GM23338 (cell line): ENCODE measurements at regions not wholly inside any gene's neighbourhood (a gene's known extent, or its start where the extent isn't known, plus 50 kb on each side); places are given as distances from the start of the nearest gene placed in this dataset.

Experiments
- ATAC-seq: fragments of 200-7000 bp; cut with Tn5 transposase; 3 replicates; pipeline ENCODE4 v1.9.1; 2020
- DNase-seq: peaks from one replicate; pipeline ENCODE4 v3.0.0-alpha.2; 2015; ENCODE audit warnings: low spot score
- H2AFZ ChIP-seq: fragments of 200-600 bp; sonication (generic); 2 replicates; pipeline ENCODE4 v1.8.0; 2016; ENCODE audit warnings: antibody characterized with exemption, mild to moderate bottlenecking, moderate library complexity
- H3F3A ChIP-seq: fragments of 200-600 bp; sonication (generic); replicated peaks from 2 replicates; pipeline ENCODE4 v1.8.0; 2017; ENCODE audit warnings: antibody characterized with exemption, mixed run types, low read depth
- H3K27ac ChIP-seq: fragments of 200-600 bp; sonication (generic); 2 replicates; pipeline ENCODE4 v1.6.1; 2016; ENCODE audit warnings: low read depth
- H3K27me3 ChIP-seq: fragments of 200-600 bp; sonication (generic); 2 replicates; pipeline ENCODE4 v1.8.0; 2016; ENCODE audit warnings: mild to moderate bottlenecking, mixed run types, moderate library complexity; ENCODE audit not compliant: insufficient read depth
- H3K36me3 ChIP-seq: fragments of 200-600 bp; sonication (generic); 2 replicates; pipeline ENCODE4 v1.8.0; 2016; ENCODE audit warnings: mild to moderate bottlenecking; ENCODE audit not compliant: insufficient read depth
- H3K4me1 ChIP-seq: fragments of 200-600 bp; sonication (generic); 2 replicates; pipeline ENCODE4 v1.8.0; 2016; ENCODE audit warnings: mild to moderate bottlenecking, moderate library complexity; ENCODE audit not compliant: insufficient read depth
- H3K4me2 ChIP-seq: fragments of 200-600 bp; sonication (generic); 2 replicates; pipeline ENCODE4 v1.7.1; 2017; ENCODE audit warnings: mixed run types
- H3K4me3 ChIP-seq: fragments of 200-600 bp; sonication (generic); 2 replicates; pipeline ENCODE4 v1.6.1; 2016; ENCODE audit warnings: mixed run types
- H3K79me2 ChIP-seq: fragments of 200-600 bp; sonication (generic); replicated peaks from 2 replicates; pipeline ENCODE4 v1.8.0; 2017; ENCODE audit warnings: mild to moderate bottlenecking; ENCODE audit not compliant: insufficient read depth
- H3K9me2 ChIP-seq: fragments of 200-600 bp; sonication (generic); 2 replicates; pipeline ENCODE4 v1.8.0; 2017; ENCODE audit not compliant: insufficient read depth
- H4K20me1 ChIP-seq: fragments of 200-600 bp; sonication (generic); replicated peaks from 2 replicates; pipeline ENCODE4 v1.8.0; 2017; ENCODE audit warnings: mild to moderate bottlenecking; ENCODE audit not compliant: insufficient read depth
- H3K27ac Mint-ChIP-seq: 2 replicates; pipeline ENCODE4 v1.8.0; 2020; ENCODE audit warnings: inconsistent platforms, mild to moderate bottlenecking, moderate library complexity, mixed read lengths
- H3K27me3 Mint-ChIP-seq: 3 replicates; pipeline ENCODE4 v1.8.0; 2022; ENCODE audit warnings: low read depth, mild to moderate bottlenecking, moderate library complexity, mixed read lengths, inconsistent platforms; ENCODE audit not compliant: insufficient read depth, poor library complexity
- H3K36me3 Mint-ChIP-seq: 3 replicates; pipeline ENCODE4 v1.8.0; 2021; ENCODE audit warnings: low read depth, mild to moderate bottlenecking, inconsistent platforms, moderate library complexity, mixed read lengths
- H3K4me1 Mint-ChIP-seq: 3 replicates; pipeline ENCODE4 v1.8.0; 2020; ENCODE audit warnings: mild to moderate bottlenecking, inconsistent platforms, mixed read lengths
- H3K4me3 Mint-ChIP-seq: 3 replicates; pipeline ENCODE4 v1.8.0; 2021; ENCODE audit warnings: moderate library complexity, mild to moderate bottlenecking, inconsistent platforms, mixed read lengths
- H3K9me3 Mint-ChIP-seq: 3 replicates; pipeline ENCODE4 v1.8.0; 2020; ENCODE audit warnings: moderate library complexity, mild to moderate bottlenecking, inconsistent platforms, mixed read lengths
- EZH2 ChIP-seq: fragments of 200-600 bp; sonication (generic); IDR thresholded peaks from one replicate; pipeline ENCODE4 v1.8.0; 2017; ENCODE audit warnings: antibody characterized with exemption, mild to moderate bottlenecking, low read depth; ENCODE audit not compliant: unreplicated experiment
- STAT1 ChIP-seq: IDR thresholded peaks from one replicate; pipeline ENCODE4 v1.6.1; 2016; ENCODE audit warnings: antibody characterized with exemption; ENCODE audit not compliant: unreplicated experiment
- ZNF331 ChIP-seq: fragments of 250-450 bp; sonication (Bioruptor Pico); IDR thresholded peaks from 2 replicates; pipeline ENCODE4 v1.5.0; 2020; ENCODE audit warnings: low read depth, mild to moderate bottlenecking, moderate library complexity
- TF ChIP-seq, protein P1 (sequence below): fragments of 250-450 bp; sonication (Bioruptor Pico); IDR thresholded peaks from 2 replicates; pipeline ENCODE4 v1.5.0; 2020; ENCODE audit warnings: mild to moderate bottlenecking, moderate library complexity

DNA sequence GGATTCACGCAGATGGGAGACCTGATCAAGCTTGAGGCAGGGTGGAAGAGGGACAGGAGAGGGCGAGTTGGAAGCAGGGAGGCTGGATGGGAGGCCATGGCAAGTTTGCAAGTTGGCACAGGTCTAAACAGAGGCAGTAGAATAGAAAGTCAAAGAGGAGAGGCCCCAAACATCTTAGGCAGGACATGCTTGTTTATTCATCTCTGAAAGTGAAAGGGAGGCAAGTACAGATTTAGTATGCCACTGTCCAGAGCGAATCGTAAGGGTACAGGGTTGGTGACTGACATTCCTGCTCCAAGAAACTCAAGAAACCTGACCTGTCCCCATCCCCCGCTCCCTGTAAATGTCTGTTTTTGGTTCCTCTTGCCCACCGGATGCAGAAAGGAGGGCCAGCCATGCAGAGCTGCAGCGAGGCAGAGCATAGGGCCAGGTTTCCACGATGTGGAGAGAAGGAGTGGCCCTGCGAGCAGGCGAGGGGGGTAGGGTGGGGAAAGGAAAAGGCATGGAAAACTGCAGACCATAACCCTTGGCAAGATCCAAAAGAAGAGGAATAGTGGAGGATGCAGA is 96.2 kb upstream of the BOD1 start:
- Histone ChIP-seq H3K9me2 (peaks cover 5% of the 10 kb centered on the region; the same call in 1 of the 2 replicates), H3K4me3 (no peak overlapping the region), H3K4me2 (no peak overlapping the region), H3K4me1 (no peaks in the 10 kb centered on the region), H3K27me3 (no peaks in the 10 kb centered on the region), H3K36me3 (no peaks in the 10 kb centered on the region), H3K79me2 (no peaks in the 10 kb centered on the region), H3K27ac (no peak overlapping the region), H4K20me1 (no peaks in the 10 kb centered on the region), H2AFZ (no peak overlapping the region), H3F3A (no peaks in the 10 kb centered on the region)
- Mint-ChIP-seq H3K4me1 (peaks cover 22% of the 10 kb centered on the region), H3K4me3 (no peak overlapping the region), H3K36me3 (no peaks in the 10 kb centered on the region), H3K9me3 (no peaks in the 10 kb centered on the region; the same call in 2 of the 3 replicates), H3K27me3 (peaks cover 4% of the 10 kb centered on the region), H3K27ac (no peak overlapping the region)
- DNase-seq (no peak), ATAC-seq (no peak)
- TF ChIP-seq STAT1, result no peak
- TF ChIP-seq, protein P1, sequence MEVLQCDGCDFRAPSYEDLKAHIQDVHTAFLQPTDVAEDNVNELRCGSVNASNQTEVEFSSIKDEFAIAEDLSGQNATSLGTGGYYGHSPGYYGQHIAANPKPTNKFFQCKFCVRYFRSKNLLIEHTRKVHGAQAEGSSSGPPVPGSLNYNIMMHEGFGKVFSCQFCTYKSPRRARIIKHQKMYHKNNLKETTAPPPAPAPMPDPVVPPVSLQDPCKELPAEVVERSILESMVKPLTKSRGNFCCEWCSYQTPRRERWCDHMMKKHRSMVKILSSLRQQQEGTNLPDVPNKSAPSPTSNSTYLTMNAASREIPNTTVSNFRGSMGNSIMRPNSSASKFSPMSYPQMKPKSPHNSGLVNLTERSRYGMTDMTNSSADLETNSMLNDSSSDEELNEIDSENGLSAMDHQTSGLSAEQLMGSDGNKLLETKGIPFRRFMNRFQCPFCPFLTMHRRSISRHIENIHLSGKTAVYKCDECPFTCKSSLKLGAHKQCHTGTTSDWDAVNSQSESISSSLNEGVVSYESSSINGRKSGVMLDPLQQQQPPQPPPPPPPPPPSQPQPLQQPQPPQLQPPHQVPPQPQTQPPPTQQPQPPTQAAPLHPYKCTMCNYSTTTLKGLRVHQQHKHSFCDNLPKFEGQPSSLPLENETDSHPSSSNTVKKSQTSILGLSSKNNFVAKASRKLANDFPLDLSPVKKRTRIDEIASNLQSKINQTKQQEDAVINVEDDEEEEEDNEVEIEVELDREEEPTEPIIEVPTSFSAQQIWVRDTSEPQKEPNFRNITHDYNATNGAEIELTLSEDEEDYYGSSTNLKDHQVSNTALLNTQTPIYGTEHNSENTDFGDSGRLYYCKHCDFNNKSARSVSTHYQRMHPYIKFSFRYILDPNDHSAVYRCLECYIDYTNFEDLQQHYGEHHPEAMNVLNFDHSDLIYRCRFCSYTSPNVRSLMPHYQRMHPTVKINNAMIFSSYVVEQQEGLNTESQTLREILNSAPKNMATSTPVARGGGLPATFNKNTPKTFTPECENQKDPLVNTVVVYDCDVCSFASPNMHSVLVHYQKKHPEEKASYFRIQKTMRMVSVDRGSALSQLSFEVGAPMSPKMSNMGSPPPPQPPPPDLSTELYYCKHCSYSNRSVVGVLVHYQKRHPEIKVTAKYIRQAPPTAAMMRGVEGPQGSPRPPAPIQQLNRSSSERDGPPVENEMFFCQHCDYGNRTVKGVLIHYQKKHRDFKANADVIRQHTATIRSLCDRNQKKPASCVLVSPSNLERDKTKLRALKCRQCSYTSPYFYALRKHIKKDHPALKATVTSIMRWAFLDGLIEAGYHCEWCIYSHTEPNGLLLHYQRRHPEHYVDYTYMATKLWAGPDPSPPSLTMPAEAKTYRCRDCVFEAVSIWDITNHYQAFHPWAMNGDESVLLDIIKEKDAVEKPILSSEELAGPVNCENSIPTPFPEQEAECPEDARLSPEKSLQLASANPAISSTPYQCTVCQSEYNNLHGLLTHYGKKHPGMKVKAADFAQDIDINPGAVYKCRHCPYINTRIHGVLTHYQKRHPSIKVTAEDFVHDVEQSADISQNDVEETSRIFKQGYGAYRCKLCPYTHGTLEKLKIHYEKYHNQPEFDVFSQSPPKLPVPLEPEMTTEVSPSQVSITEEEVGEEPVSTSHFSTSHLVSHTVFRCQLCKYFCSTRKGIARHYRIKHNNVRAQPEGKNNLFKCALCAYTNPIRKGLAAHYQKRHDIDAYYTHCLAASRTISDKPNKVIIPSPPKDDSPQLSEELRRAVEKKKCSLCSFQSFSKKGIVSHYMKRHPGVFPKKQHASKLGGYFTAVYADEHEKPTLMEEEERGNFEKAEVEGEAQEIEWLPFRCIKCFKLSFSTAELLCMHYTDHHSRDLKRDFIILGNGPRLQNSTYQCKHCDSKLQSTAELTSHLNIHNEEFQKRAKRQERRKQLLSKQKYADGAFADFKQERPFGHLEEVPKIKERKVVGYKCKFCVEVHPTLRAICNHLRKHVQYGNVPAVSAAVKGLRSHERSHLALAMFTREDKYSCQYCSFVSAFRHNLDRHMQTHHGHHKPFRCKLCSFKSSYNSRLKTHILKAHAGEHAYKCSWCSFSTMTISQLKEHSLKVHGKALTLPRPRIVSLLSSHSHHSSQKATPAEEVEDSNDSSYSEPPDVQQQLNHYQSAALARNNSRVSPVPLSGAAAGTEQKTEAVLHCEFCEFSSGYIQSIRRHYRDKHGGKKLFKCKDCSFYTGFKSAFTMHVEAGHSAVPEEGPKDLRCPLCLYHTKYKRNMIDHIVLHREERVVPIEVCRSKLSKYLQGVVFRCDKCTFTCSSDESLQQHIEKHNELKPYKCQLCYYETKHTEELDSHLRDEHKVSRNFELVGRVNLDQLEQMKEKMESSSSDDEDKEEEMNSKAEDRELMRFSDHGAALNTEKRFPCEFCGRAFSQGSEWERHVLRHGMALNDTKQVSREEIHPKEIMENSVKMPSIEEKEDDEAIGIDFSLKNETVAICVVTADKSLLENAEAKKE (CRISPR knock-in tag), result no peak

DNA sequence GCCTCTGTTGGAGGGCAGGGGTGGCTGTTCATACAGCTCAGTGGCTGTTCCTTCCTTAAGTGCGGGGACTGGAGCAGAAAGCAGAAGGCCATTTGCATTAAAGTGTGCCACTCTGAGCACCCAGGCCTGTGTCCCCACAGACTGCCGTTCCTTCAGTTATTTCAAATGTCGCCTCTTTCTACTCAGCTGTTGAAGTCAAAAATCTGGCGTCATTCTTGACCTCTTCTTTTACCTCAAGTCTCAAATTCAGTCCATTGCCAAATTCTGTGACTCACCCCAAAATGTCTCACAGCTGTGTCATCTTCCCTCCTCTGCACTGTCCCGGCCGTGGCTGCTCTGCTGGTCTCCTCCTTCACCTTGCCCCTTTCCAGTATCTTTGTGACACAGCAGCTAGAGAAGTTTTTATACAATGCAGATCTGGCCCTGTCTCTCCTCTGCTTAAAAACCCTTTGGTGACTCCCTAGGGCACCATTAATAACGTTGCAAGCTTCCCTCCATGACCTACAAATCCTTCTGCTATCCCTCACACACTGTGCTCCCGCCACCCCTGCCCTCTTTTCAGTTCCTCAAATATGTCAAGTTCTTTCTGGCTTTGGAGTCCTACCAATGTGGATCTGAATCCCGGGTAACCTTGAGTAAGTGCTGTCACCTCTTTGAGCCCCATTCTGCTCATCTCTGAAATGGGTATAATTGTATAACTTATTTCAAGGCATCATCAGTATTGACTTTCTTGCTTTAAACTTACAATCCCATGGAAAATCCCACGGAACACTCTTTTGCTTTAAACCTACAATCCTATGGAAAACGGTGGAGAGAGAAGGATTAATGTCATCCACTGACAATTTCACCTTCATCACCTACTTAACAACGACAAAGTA is 98.3 kb upstream of the BOD1 start:
- H3K9me3 Mint-ChIP-seq, result no peaks in the 10 kb centered on the region; the same call in 2 of the 3 replicates
- H3K27ac ChIP-seq, result no peak overlapping the region
- H4K20me1 ChIP-seq, result no peaks in the 10 kb centered on the region
- no peaks in the 10 kb centered on the region for H3K36me3 Mint-ChIP-seq
- no peak overlapping the region for H3K4me3 ChIP-seq
- H3K4me2 ChIP-seq, result no peak overlapping the region
- no peaks in the 10 kb centered on the region for H3K79me2 ChIP-seq
- H3K4me1 ChIP-seq, result 0 out of 2 replicates have a peak, but pooled peaks cover under 1% of the 10 kb centered on the region
- peaks cover 5% of the 10 kb centered on the region; the same call in 1 of the 2 replicates for H3K9me2 ChIP-seq
- TF ChIP-seq ZNF331 (CRISPR knock-in tag) (no peak), EZH2 (no peak)
- H2AFZ ChIP-seq, result no peak overlapping the region
- H3K27me3 ChIP-seq, result no peaks in the 10 kb centered on the region
- H3K36me3 ChIP-seq, result no peaks in the 10 kb centered on the region
- H3K27ac Mint-ChIP-seq, result no peak overlapping the region
- ATAC-seq (no peak), DNase-seq (no peak)
- peaks cover 29% of the 10 kb centered on the region for H3K4me1 Mint-ChIP-seq
- no peaks in the 10 kb centered on the region for H3F3A ChIP-seq
- peaks cover 4% of the 10 kb centered on the region for H3K27me3 Mint-ChIP-seq
- no peak overlapping the region for H3K4me3 Mint-ChIP-seq
